Esophagus muscularis mucosa (tissue), 4 donors: ENCODE measurements at regions not wholly inside any gene's neighbourhood (a gene's known extent, or its start where the extent isn't known, plus 50 kb on each side); places are given as distances from the start of the nearest gene placed in this dataset.

Experiments used
- DNase-seq: peaks from one replicate; pipeline ENCODE4 v3.0.0-alpha.2; 2017; ENCODE audit errors: extremely low spot score
- H3K27ac ChIP-seq, 4 donors: fragments of 200-600 bp; sonication (generic); replicated peaks in 1 of 4; 1 replicate in 3 of 4; 2 replicates in 1 of 4; pipeline ENCODE4 v1.5.1; 2016 to 2019; ENCODE audit warnings: mild to moderate bottlenecking in 1 of 4
- H3K27me3 ChIP-seq, 4 donors: fragments of 200-600 bp; sonication (generic); one replicate each; pipeline versions ENCODE4 v1.5.1 to v1.6.0; 2016 to 2019
- H3K36me3 ChIP-seq, 4 donors: fragments of 200-600 bp; sonication (generic); one replicate each; pipeline ENCODE4 v1.5.1; 2016 to 2019
- H3K4me1 ChIP-seq, 4 donors: fragments of 200-600 bp; sonication (generic); one replicate each; pipeline ENCODE4 v1.5.1; 2016 to 2019
- H3K4me3 ChIP-seq, 4 donors: fragments of 200-600 bp; sonication (generic); 1 replicate in 2 of 4; 2 replicates in 2 of 4; pipeline ENCODE4 v1.5.1; 2016 to 2019; ENCODE audit warnings: mild to moderate bottlenecking in 4 of 4, moderate library complexity in 1 of 4
- H3K9me3 ChIP-seq, 4 donors: fragments of 200-600 bp; sonication (generic); 1 replicate in 3 of 4; 2 replicates in 1 of 4; pipeline ENCODE4 v1.5.1; 2016 to 2019
- CTCF ChIP-seq, 3 experiments: fragments of 200-600 bp in 2 of 3; fragments of 450-650 bp in 1 of 3; sonication (generic) in 2 of 3; IDR thresholded peaks; one replicate each; pipeline ENCODE4 v1.5.1; 2017 to 2019; ENCODE audit warnings: antibody characterized with exemption in 3 of 3, mild to moderate bottlenecking in 2 of 3, moderate library complexity in 1 of 3
- EP300 ChIP-seq: sonication (generic); formaldehyde crosslinking; IDR thresholded peaks from one replicate; pipeline ENCODE4 v1.6.1; 2017; ENCODE audit warnings: antibody characterized with exemption
- POLR2A ChIP-seq: fragments of 450-650 bp; IDR thresholded peaks from one replicate; pipeline ENCODE4 v1.6.1; 2017; ENCODE audit warnings: antibody characterized with exemption, moderate library complexity, mild to moderate bottlenecking, low read depth
- POLR2AphosphoS5 ChIP-seq, 2 donors: sonication (generic); formaldehyde crosslinking; IDR thresholded peaks; one replicate each; pipeline ENCODE4 v1.6.1; 2017; ENCODE audit warnings: antibody characterized with exemption in 2 of 2
- WGBS: methylation state at CpG from one replicate; pipeline ENCODE4 v1.1.5; 2018; 5-methylcytosine and 5-hydroxymethylcytosine counted together
- intact Hi-C: fragments of 100-400 bp; cut with DNase I; formaldehyde crosslinking; loops from one replicate; pipeline ENCODE4 v1.15.1; 2023

- TF ChIP-seq POLR2AphosphoS5 (IDR thresholded peaks at IDR 0.05): no peak
- no peak for TF ChIP-seq CTCF (IDR thresholded peaks at IDR 0.05)
- no peak for TF ChIP-seq POLR2A
- TF ChIP-seq EP300: no peak
- H3K4me3 ChIP-seq: no peak overlapping the region
- H3K9me3 ChIP-seq: no peaks in the 10 kb centered on the region
- no peak overlapping the region for H3K27ac ChIP-seq
- no peaks in the 10 kb centered on the region for H3K36me3 ChIP-seq
- H3K27me3 ChIP-seq: no peaks in the 10 kb centered on the region
- no peak for DNase-seq
- WGBS: 82% methylated on average over 1 of the region's 1 CpG
- no peaks in the 10 kb centered on the region for H3K4me1 ChIP-seq
- intact Hi-C loops: no loop called here
Measured at GRCh38 chr3:161571951-161572350, 75.3 kb downstream of the OTOL1 start.

DNA sequence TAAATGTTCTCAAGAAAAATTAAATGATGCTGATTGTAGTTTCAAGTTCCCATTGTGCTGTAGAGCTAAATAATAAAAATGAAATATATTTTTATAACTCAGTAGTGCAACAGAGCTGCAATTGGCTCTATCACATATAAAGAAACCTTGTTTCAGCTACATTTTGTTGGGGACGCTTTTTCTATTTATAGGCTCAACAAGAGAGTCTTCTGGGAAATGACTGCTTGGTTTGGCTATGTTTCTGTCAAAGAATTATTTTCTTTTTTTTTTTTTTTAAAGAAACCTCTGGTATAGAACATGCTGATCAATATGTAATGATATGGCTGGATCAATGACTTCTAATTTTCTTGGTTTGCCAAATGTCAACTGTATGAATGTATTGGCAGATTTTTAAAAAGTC, 76.5 kb downstream of the OTOL1 start:
- H3K4me3 ChIP-seq: no peak overlapping the region
- intact Hi-C loops: no loop called here
- DNase-seq: no peak
- H3K27me3 ChIP-seq: no peaks in the 10 kb centered on the region
- H3K36me3 ChIP-seq: no peaks in the 10 kb centered on the region
- WGBS: 65% methylated on average over 1 of the region's 1 CpG
- H3K4me1 ChIP-seq: no peaks in the 10 kb centered on the region
- no peaks in the 10 kb centered on the region for H3K9me3 ChIP-seq
- no peak overlapping the region for H3K27ac ChIP-seq
- TF ChIP-seq POLR2A (no peak), POLR2AphosphoS5 (IDR thresholded peaks at IDR 0.05) (no peak), EP300 (no peak), CTCF (IDR thresholded peaks at IDR 0.05) (no peak)

- no peak for DNase-seq
- H3K9me3 ChIP-seq: no peaks in the 10 kb centered on the region
- no peaks in the 10 kb centered on the region for H3K36me3 ChIP-seq
- H3K4me1 ChIP-seq: no peaks in the 10 kb centered on the region
- WGBS: 85% methylated on average over 2 of the region's 2 CpGs
- no peak overlapping the region for H3K4me3 ChIP-seq
- H3K27ac ChIP-seq: no peak overlapping the region
- no peak for TF ChIP-seq CTCF (IDR thresholded peaks at IDR 0.05)
- TF ChIP-seq POLR2A: no peak
- intact Hi-C loops: no loop called here
- no peaks in the 10 kb centered on the region for H3K27me3 ChIP-seq
Measured at GRCh38 chr3:161575901-161576300, 79.3 kb downstream of the OTOL1 start.

DNA sequence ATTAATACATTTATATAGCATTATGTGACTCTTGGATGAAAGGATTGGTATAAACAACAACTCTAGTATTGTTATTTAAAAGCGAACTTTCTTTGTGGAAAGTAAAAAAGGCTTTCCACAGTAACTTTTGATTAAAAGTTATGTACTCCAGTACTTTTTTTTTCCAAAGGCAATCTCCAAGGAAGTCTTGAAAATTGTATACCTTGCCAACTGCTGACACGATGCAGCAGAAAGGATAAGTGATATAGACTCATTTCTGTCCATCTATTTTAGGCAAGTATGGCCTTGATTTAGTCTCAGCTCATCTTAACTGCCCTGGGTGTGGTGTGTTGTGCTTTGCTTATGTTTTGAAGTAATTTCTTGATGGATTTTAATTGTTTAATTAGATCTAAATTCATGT, 79.7 kb downstream of the OTOL1 start:
- WGBS: 67% methylated on average over 2 of the region's 2 CpGs
- H3K4me1 ChIP-seq: no peaks in the 10 kb centered on the region
- intact Hi-C loops: no loop called here
- no peak for DNase-seq
- no peaks in the 10 kb centered on the region for H3K27me3 ChIP-seq
- H3K27ac ChIP-seq: no peak overlapping the region
- H3K36me3 ChIP-seq: no peaks in the 10 kb centered on the region
- no peak overlapping the region for H3K4me3 ChIP-seq
- no peak for TF ChIP-seq CTCF (IDR thresholded peaks at IDR 0.05)
- TF ChIP-seq POLR2AphosphoS5 (IDR thresholded peaks at IDR 0.05): no peak
- TF ChIP-seq POLR2A: no peak
- no peak for TF ChIP-seq EP300
- H3K9me3 ChIP-seq: no peaks in the 10 kb centered on the region

DNA sequence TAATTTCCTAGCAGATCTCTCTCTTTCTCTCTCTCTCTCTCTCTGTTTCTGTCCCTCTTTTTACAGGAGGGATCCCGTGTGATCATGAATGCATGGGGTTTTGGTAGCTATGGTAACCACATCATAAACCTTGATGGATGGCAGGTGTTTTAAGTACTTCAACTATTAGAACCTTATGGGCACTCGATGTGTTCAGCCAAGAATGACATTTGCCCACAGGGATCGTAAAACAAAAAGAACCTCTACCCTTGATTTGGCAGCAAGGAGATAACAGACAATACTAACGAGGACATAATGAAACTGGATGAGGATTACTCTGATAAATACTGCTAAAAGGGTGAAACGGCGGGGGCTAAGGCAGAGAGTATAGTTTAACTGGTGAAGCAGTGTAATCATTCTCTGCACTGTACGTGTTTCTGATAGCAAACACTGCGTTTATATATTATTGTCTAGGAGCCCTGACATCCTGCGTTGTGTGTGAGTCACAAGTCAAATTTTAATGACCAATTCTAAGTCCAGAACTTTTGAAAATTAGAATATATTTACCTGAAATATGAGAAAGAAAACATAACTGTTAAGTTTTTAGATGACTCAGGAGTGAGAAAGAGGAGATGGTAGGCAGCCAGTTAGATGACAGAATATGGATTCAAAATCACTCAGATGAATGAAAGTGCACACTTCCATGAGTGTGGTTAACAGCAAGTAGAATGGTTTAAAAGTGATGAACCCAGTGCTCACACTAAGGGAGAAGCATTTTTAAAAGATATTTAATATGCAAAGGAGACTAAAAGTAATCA, 80.3 kb downstream of the OTOL1 start:
- 44% methylated on average over 9 of the region's 9 CpGs for WGBS
- H3K4me3 ChIP-seq: no peak overlapping the region

More for the DNA sequence above, 80.3 kb downstream of the OTOL1 start:
- Histone ChIP-seq H3K36me3 (no peaks in the 10 kb centered on the region), H3K9me3 (no peaks in the 10 kb centered on the region), H3K27me3 (no peaks in the 10 kb centered on the region), H3K4me1 (no peaks in the 10 kb centered on the region), H3K27ac (no peak overlapping the region)
- intact Hi-C loops: no loop called here
- no peak for DNase-seq
- TF ChIP-seq EP300 (no peak), CTCF (IDR thresholded peaks at IDR 0.05) (no peak), POLR2AphosphoS5 (IDR thresholded peaks at IDR 0.05) (no peak), POLR2A (no peak)
